Esophagus squamous epithelium (tissue), 5 donors: ENCODE measurements at regions not wholly inside any gene's neighbourhood (a gene's known extent, or its start where the extent isn't known, plus 50 kb on each side); places are given as distances from the start of the nearest gene placed in this dataset.

Source experiments
- DNase-seq: peaks from one replicate; lab custom pipeline; 2025; lab: John Stamatoyannopoulos, UW
- H3K27ac ChIP-seq, 4 donors: fragments of 200-600 bp; sonication (generic); one replicate each; pipeline ENCODE4 v1.5.1; 2016 to 2019; ENCODE audit warnings: mild to moderate bottlenecking in 1 of 4
- H3K27me3 ChIP-seq, 4 donors: fragments of 200-600 bp; sonication (generic); 1 replicate in 3 of 4; 2 replicates in 1 of 4; pipeline versions ENCODE4 v1.5.1 to v1.6.0; 2017 to 2021; ENCODE audit warnings: antibody characterized with exemption in 1 of 4
- H3K36me3 ChIP-seq, 3 donors: fragments of 200-600 bp; sonication (generic); one replicate each; pipeline ENCODE4 v1.5.1; 2016 to 2019
- H3K4me1 ChIP-seq, 3 donors: fragments of 200-600 bp; sonication (generic); one replicate each; pipeline ENCODE4 v1.5.1; 2017 to 2019
- H3K4me3 ChIP-seq, 4 donors: fragments of 200-600 bp; sonication (generic); 1 replicate in 3 of 4; 2 replicates in 1 of 4; pipeline ENCODE4 v1.5.1; 2016 to 2019; ENCODE audit warnings: mild to moderate bottlenecking in 2 of 4, moderate library complexity in 1 of 4
- H3K9me3 ChIP-seq, 3 donors: fragments of 200-600 bp; sonication (generic); one replicate each; pipeline ENCODE4 v1.5.1; 2016 to 2019
- CTCF ChIP-seq, 6 experiments: fragments of 450-650 bp in 4 of 6; fragments of 200-600 bp in 2 of 6; sonication (generic) in 2 of 6; IDR thresholded peaks; one replicate each; pipeline ENCODE4 v1.5.1; 2016 to 2019; ENCODE audit warnings: antibody characterized with exemption in 6 of 6, mild to moderate bottlenecking in 4 of 6, moderate library complexity in 4 of 6
- POLR2A ChIP-seq, 4 donors: fragments of 450-650 bp; IDR thresholded peaks; one replicate each; pipeline ENCODE4 v1.6.1; 2017; ENCODE audit warnings: antibody characterized with exemption in 4 of 4, mild to moderate bottlenecking in 4 of 4, moderate library complexity in 3 of 4
- WGBS, 2 donors: methylation state at CpG; one replicate each; pipeline ENCODE4 v1.1.5; 2018; 5-methylcytosine and 5-hydroxymethylcytosine counted together
- intact Hi-C: fragments of 100-400 bp; cut with DNase I; formaldehyde crosslinking; loops from one replicate; pipeline ENCODE4 v1.15.0; 2022
- donor health status: DM: yes; HTN: yes; CAD: no.

- H3K27me3 ChIP-seq: no peaks in the 10 kb centered on the region
- no peak overlapping the region for H3K27ac ChIP-seq
- TF ChIP-seq CTCF (IDR thresholded peaks at IDR 0.05): no peak
- no peak for TF ChIP-seq POLR2A (IDR thresholded peaks at IDR 0.05)
- no peak for DNase-seq
- WGBS, 2 donors: 21 to 31% methylated on average over 3 of the region's 3 CpGs
- H3K4me1 ChIP-seq: no peaks in the 10 kb centered on the region
- no peak overlapping the region for H3K4me3 ChIP-seq
- intact Hi-C loops: no loop called here
- H3K36me3 ChIP-seq: no peaks in the 10 kb centered on the region
- peaks cover 0 to 4% (median 0%) of the 10 kb centered on the region in 3 donors for H3K9me3 ChIP-seq
Measured at GRCh38 chr9:10785255-10785654, 172.5 kb upstream of the PTPRD start.

- whole genome bisulfite sequencing, 2 donors: 17 to 23% methylated on average over 1 of the region's 1 CpG
- Histone ChIP-seq H3K36me3 (no peaks in the 10 kb centered on the region), H3K4me1 (no peaks in the 10 kb centered on the region), H3K9me3 (peaks cover 0 to 15% (median 4%) of the 10 kb centered on the region in 3 donors), H3K27ac (no peak overlapping the region), H3K27me3 (no peaks in the 10 kb centered on the region), H3K4me3 (no peak overlapping the region)
- intact Hi-C loops: no loop called here
- no peak for DNase-seq
- TF ChIP-seq POLR2A (IDR thresholded peaks at IDR 0.05) (no peak), CTCF (IDR thresholded peaks at IDR 0.05) (no peak)
Measured at GRCh38 chr9:10793306-10793705, 180.5 kb upstream of the PTPRD start.

- intact Hi-C loops: no loop called here
Measured at GRCh38 chr9:10804486-10804885, 191.7 kb upstream of the PTPRD start.

GRCh38 chr9:10806868-10807267 is 194.1 kb upstream of the PTPRD start:
- TF ChIP-seq CTCF (IDR thresholded peaks at IDR 0.05) (no peak), POLR2A (IDR thresholded peaks at IDR 0.05) (no peak)
- Histone ChIP-seq H3K4me1 (no peaks in the 10 kb centered on the region), H3K27ac (no peak overlapping the region), H3K4me3 (no peak overlapping the region), H3K27me3 (no peaks in the 10 kb centered on the region), H3K36me3 (no peaks in the 10 kb centered on the region), H3K9me3 (no peaks in the 10 kb centered on the region)
- intact Hi-C loops: no loop called here
- WGBS, 2 donors: 33 to 36% methylated on average over 2 to 3 of the region's 3 CpGs
- no peak for DNase-seq

More at GRCh38 chr9:10804486-10804885, 191.7 kb upstream of the PTPRD start:
- H3K36me3 ChIP-seq: no peaks in the 10 kb centered on the region
- no peaks in the 10 kb centered on the region for H3K4me1 ChIP-seq
- no peak for DNase-seq
- no peak overlapping the region for H3K27ac ChIP-seq
- no peaks in the 10 kb centered on the region for H3K27me3 ChIP-seq
- H3K4me3 ChIP-seq: no peak overlapping the region
- TF ChIP-seq POLR2A (IDR thresholded peaks at IDR 0.05) (no peak), CTCF (IDR thresholded peaks at IDR 0.05) (no peak)
- WGBS, 2 donors: 36 to 54% methylated on average over 2 of the region's 2 CpGs
- H3K9me3 ChIP-seq: no peaks in the 10 kb centered on the region

- H3K4me3 ChIP-seq: no peak overlapping the region
- WGBS, 2 donors: 18 to 24% methylated on average over 1 of the region's 1 CpG
- DNase-seq: no peak
Measured at GRCh38 chr9:10818206-10818605, 205.4 kb upstream of the PTPRD start.

More at GRCh38 chr9:10818206-10818605, 205.4 kb upstream of the PTPRD start:
- Histone ChIP-seq H3K36me3 (no peaks in the 10 kb centered on the region), H3K9me3 (no peaks in the 10 kb centered on the region), H3K4me1 (no peaks in the 10 kb centered on the region), H3K27me3 (no peaks in the 10 kb centered on the region), H3K27ac (no peak overlapping the region)
- intact Hi-C loops: no loop called here
- TF ChIP-seq CTCF (IDR thresholded peaks at IDR 0.05) (no peak), POLR2A (IDR thresholded peaks at IDR 0.05) (no peak)
